ENCODE measurements at regions not wholly inside any gene's neighbourhood (a gene's known extent, or its start where the extent isn't known, plus 50 kb on each side); places are given as distances from the start of the nearest gene placed in this dataset.

- TF ChIP-seq EZH2 (IDR thresholded peaks at IDR 0.05) (no peak), EZH2phosphoT487 (IDR thresholded peaks at IDR 0.05) (no peak), CTCF (IDR thresholded peaks at IDR 0.05) (no peak)
- Mint-ChIP-seq H3K27ac (no peak overlapping the region), H3K27me3 (ENCODE audit: insufficient read depth, low read depth) (peaks cover 2% of the 10 kb centered on the region), H3K9me3 (peaks cover 1% of the 10 kb centered on the region), H3K36me3 (no peaks in the 10 kb centered on the region), H3K4me3 (no peak overlapping the region), H3K4me1 (no peaks in the 10 kb centered on the region)
- Histone ChIP-seq H2AFZ (replicated peaks) (peak overlapping the region; percentile 57), H3K4me3 (no peak overlapping the region), H3K4me2 (no peak overlapping the region), H3K79me2 (ENCODE audit: low read depth) (no peaks in the 10 kb centered on the region), H3K9me3 (ENCODE audit: low read depth) (no peaks in the 10 kb centered on the region), H3K36me3 (no peaks in the 10 kb centered on the region), H3K9ac (no peak overlapping the region), H3K4me1 (peaks cover 5% of the 10 kb centered on the region), H3K27ac (no peak overlapping the region), H4K20me1 (ENCODE audit: low read depth) (no peaks in the 10 kb centered on the region), H3K27me3 (no peaks in the 10 kb centered on the region), H3F3A (ENCODE audit: low read depth) (no peaks in the 10 kb centered on the region)
- DNase-seq (ENCODE audit: low spot score) = peak; percentile 16
Observed at GRCh38 chr15:36126194-36126593, 453.2 kb upstream of the CDIN1 start.

GRCh38 chr15:36130641-36131310 is 448.6 kb upstream of the CDIN1 start:
- no peak for DNase-seq (ENCODE audit: low spot score)
- Mint-ChIP-seq H3K36me3 (no peaks in the 10 kb centered on the region), H3K4me1 (no peaks in the 10 kb centered on the region)

GRCh38 chr15:36133742-36134141 is 445.7 kb upstream of the CDIN1 start:
- Histone ChIP-seq H3K36me3 (no peaks in the 10 kb centered on the region), H3K79me2 (ENCODE audit: low read depth) (no peaks in the 10 kb centered on the region), H3K9ac (no peak overlapping the region), H4K20me1 (ENCODE audit: low read depth) (no peaks in the 10 kb centered on the region), H2AFZ (replicated peaks) (peak overlapping the region; percentile 62), H3K9me3 (ENCODE audit: low read depth) (no peaks in the 10 kb centered on the region), H3K4me1 (no peaks in the 10 kb centered on the region), H3K27me3 (no peaks in the 10 kb centered on the region), H3F3A (ENCODE audit: low read depth) (no peaks in the 10 kb centered on the region), H3K4me2 (no peak overlapping the region), H3K27ac (no peak overlapping the region), H3K4me3 (no peak overlapping the region)
- Mint-ChIP-seq H3K4me3 (no peak overlapping the region), H3K4me1 (no peaks in the 10 kb centered on the region), H3K27ac (no peak overlapping the region), H3K9me3 (peaks cover 2% of the 10 kb centered on the region), H3K36me3 (no peaks in the 10 kb centered on the region), H3K27me3 (ENCODE audit: insufficient read depth, low read depth) (peaks cover 2% of the 10 kb centered on the region)
- no peak for DNase-seq (ENCODE audit: low spot score)
- TF ChIP-seq CTCF (IDR thresholded peaks at IDR 0.05) (no peak), EZH2phosphoT487 (IDR thresholded peaks at IDR 0.05) (no peak), EZH2 (IDR thresholded peaks at IDR 0.05) (no peak)

More at GRCh38 chr15:36130641-36131310, 448.6 kb upstream of the CDIN1 start:
- Mint-ChIP-seq H3K27ac (no peak overlapping the region), H3K27me3 (ENCODE audit: insufficient read depth, low read depth) (peaks cover 2% of the 10 kb centered on the region), H3K9me3 (no peaks in the 10 kb centered on the region), H3K4me3 (no peak overlapping the region)
- no peaks in the 10 kb centered on the region for H3K79me2 ChIP-seq (ENCODE audit: low read depth)
- H3K4me2 ChIP-seq = no peak overlapping the region
- no peaks in the 10 kb centered on the region for H3K27me3 ChIP-seq
- no peaks in the 10 kb centered on the region for H4K20me1 ChIP-seq (ENCODE audit: low read depth)
- no peak overlapping the region for H3K9ac ChIP-seq
- H3K9me3 ChIP-seq (ENCODE audit: low read depth) = no peaks in the 10 kb centered on the region
- peaks cover 5% of the 10 kb centered on the region for H3K4me1 ChIP-seq
- H2AFZ ChIP-seq (replicated peaks) = no peak overlapping the region
- no peak for TF ChIP-seq EZH2phosphoT487 (IDR thresholded peaks at IDR 0.05)
- TF ChIP-seq EZH2 (IDR thresholded peaks at IDR 0.05) = no peak
- TF ChIP-seq CTCF (IDR thresholded peaks at IDR 0.05) = no peak
- H3K4me3 ChIP-seq = no peak overlapping the region
- no peaks in the 10 kb centered on the region for H3K36me3 ChIP-seq
- no peaks in the 10 kb centered on the region for H3F3A ChIP-seq (ENCODE audit: low read depth)
- no peak overlapping the region for H3K27ac ChIP-seq

All from neural progenitor cell (in vitro differentiated cells).